ENCODE measurements at regions not wholly inside any gene's neighbourhood (a gene's known extent, or its start where the extent isn't known, plus 50 kb on each side); places are given as distances from the start of the nearest gene placed in this dataset.

DNA sequence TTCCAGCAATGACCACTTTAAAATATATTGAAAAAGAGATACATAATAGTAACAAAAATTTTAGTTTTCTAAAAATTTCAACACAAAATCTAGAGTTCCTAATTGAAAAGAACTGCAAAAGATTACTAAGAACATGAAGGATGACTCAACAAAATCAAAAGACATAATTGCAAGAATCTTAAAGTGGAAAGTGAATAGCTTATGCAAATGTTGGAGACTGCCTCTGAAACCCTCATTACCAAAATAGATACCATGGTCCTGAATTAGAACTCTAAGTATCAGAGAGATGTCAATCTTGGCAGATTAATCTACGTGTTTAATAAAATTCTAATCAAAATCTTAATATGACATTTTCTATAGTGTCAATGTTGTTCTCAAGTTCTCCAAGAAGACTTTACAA is 60.7 kb upstream of the SGO1 start:
- ChIA-PET CTCF (ENCODE audit: partially characterized antibody) (no interaction called here), POLR2A (ENCODE audit: partially characterized antibody) (no interaction called here)
- Histone ChIP-seq H2BK12ac (ENCODE audit: low read depth, low read length) (no peak overlapping the region), H3K9me3 (ENCODE audit: insufficient read depth in 2 of 2, low read depth in 1 of 2, low read length in 1 of 2) (no peaks in the 10 kb centered on the region), H2AK5ac (ENCODE audit: low read depth, low read length) (no peak overlapping the region), H4K8ac (ENCODE audit: extremely low read depth, insufficient read depth, low read length) (no peak overlapping the region), H2BK120ac (replicated peaks; ENCODE audit: low read depth, low read length) (no peak overlapping the region), H3K27ac (ENCODE audit: low read depth, low read length) (no peak overlapping the region), H3K4me2 (ENCODE audit: insufficient read depth in 1 of 2, low read depth in 2 of 2, low read length in 2 of 2) (no peak overlapping the region), H3K4me1 (replicated peaks in 1 of 4; ENCODE audit: control insufficient read depth in 3 of 4, insufficient read depth in 4 of 4, low read length in 3 of 4) (peaks cover 5 to 13% (median 8%) of the 10 kb centered on the region in 4 experiments), H3K23ac (ENCODE audit: insufficient read length) (no peak overlapping the region), H3K4ac (replicated peaks; ENCODE audit: insufficient read length, low read depth, low read length) (no peak overlapping the region), H3K4me3 (ENCODE audit: extremely low read depth in 1 of 4, insufficient read depth in 2 of 4, low read depth in 3 of 4, low read length in 4 of 4) (no peak overlapping the region), H3K9ac (replicated peaks in 1 of 4; ENCODE audit: extremely low read depth in 1 of 4, low read depth in 3 of 4, low read length in 3 of 4) (no peak overlapping the region), H2BK5ac (ENCODE audit: low read depth, low read length) (no peak overlapping the region), H4K20me1 (replicated peaks in 1 of 2; ENCODE audit: control insufficient read depth in 1 of 2, insufficient read depth in 2 of 2, low read length in 2 of 2) (no peaks in the 10 kb centered on the region), H3K56ac (replicated peaks; ENCODE audit: insufficient read length, low read depth, low read length) (no peak overlapping the region), H2AFZ (ENCODE audit: low read length) (no peak overlapping the region), H2BK20ac (ENCODE audit: low read length) (no peak overlapping the region), H3K23me2 (ENCODE audit: low read depth, low read length) (no peaks in the 10 kb centered on the region), H4K91ac (replicated peaks; ENCODE audit: insufficient read length, low read length) (no peak overlapping the region), H2BK15ac (ENCODE audit: low read length) (no peak overlapping the region), H3K14ac (ENCODE audit: insufficient read length) (no peak overlapping the region), H3K27me3 (replicated peaks in 1 of 4; ENCODE audit: control insufficient read depth in 3 of 4, extremely low read depth in 1 of 4, insufficient read depth in 3 of 4, low read length in 3 of 4) (no peaks in the 10 kb centered on the region), H4K5ac (ENCODE audit: insufficient read length, low read depth, low read length) (no peak overlapping the region), H3K79me1 (ENCODE audit: low read depth, low read length) (no peaks in the 10 kb centered on the region), H3K79me2 (ENCODE audit: control insufficient read depth in 1 of 2, insufficient read depth in 2 of 2, low read length in 2 of 2) (no peaks in the 10 kb centered on the region), H3K18ac (ENCODE audit: extremely low read depth, low read length) (no peak overlapping the region), H3K36me3 (ENCODE audit: control insufficient read depth in 2 of 4, insufficient read depth in 4 of 4, low read length in 3 of 4) (no peaks in the 10 kb centered on the region)
- no peak for FAIRE-seq
- 90% methylated on average over 1 of the region's 1 CpG; no CpG with 5 or more reads in 1 of the 2 experiments for WGBS, 2 experiments (ENCODE audit: extremely low coverage in 1 of 2, insufficient coverage in 1 of 2, insufficient read length in 1 of 2, insufficient replicate concordance in 2 of 2, low coverage in 1 of 2, low lambda C conversion rate in 2 of 2, missing lambda C conversion rate in 1 of 2)
- no peak for DNase-seq (ENCODE audit: low read depth in 1 of 2, low spot score in 2 of 2)
- no peak for TF ChIP-seq TAF1 (IDR thresholded peaks at IDR 0.05; ENCODE audit: low read depth, low read length)
